Stimulated activated CD8-positive, alpha-beta memory T cell treated with anti-CD3 and anti-CD28 coated beads, Interleukin-7, amount 100 ng/mL, for 4 hours (primary cell): ENCODE measurements at regions not wholly inside any gene's neighbourhood (a gene's known extent, or its start where the extent isn't known, plus 50 kb on each side); places are given as distances from the start of the nearest gene placed in this dataset.
"Not testable (repeated sequence)": the region's sequence is repeated elsewhere in the genome, so short reads cannot be mapped to it uniquely, and the experiment has no call there.

ENCODE experiments used
- DNase-seq, 2 donors: peaks; one replicate each; pipeline ENCODE4 v3.0.0-alpha.2; 2020; ENCODE audit warnings: low read depth in 2 of 2

DNA sequence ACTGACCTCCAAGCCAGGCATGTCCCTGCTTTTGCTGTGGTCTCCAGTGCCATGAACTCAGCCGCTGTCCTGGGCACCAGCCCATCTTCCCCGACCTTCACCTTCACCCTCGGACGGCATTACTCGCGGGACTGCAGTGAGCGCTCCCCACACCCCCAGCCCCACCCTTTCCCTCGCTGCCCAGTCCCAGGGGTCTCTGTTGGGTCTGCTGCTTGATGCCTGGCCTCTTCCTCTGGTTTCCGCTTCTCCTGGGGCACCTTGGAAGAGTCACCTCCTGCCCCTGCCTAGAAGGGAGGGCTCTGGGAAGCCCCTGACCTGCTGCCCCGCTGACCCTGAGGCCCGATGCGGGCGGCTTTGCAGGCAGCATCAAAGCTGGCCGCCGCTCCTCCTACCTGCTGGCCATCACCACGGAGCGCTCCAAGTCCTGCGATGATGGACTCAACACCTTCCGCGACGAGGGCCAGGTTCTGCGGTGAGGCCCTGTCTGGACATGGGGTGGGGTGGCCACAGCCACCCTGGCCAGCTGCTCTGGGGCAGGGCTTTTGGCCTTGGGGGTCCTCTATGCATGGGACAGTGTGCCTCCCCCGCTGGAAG is 102.3 kb downstream of the ZNF267 start:
- DNase-seq, result not testable (repeated sequence)

DNA sequence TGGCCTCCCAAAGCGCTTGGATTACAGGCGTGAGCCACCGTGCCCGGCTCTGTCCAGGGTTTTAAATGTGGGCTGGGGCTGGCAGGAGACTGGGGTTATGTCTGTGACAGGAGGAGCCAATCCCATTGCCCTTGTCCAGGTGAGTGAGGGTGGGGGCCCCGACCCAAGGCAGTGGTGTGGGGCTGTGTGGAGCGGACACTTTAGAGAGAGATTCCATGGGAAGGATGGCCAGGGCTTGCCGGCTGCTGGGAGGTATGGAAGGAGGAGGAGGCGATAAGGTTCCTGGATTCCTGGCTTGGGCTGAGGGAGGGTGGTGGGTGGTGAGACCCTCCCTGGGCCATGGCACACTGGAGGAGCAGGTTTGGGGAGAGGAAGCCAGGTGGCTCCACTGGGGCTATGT is 104.9 kb downstream of the ZNF267 start:
- DNase-seq, result not testable (repeated sequence)

DNA sequence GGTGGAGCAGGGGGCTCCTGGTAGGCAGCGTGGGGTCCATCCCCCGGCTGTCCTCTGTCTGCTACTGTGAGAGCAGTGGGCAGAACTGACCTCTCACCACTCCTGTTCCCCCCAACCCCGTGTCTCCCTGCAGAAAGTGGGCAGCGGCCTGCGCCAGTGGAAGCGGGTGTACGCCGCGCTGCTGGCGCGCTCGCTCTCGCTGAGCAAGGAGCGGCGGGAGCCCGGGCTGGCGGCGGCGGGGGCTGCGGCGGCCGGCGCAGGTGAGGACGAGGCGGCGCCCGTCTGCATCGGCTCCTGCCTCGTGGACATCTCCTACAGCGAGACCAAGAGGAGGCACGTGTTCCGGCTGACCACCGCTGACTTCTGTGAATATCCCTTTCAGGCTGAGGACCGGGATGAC is 108.1 kb downstream of the ZNF267 start:
- DNase-seq, result not testable (repeated sequence)

DNA sequence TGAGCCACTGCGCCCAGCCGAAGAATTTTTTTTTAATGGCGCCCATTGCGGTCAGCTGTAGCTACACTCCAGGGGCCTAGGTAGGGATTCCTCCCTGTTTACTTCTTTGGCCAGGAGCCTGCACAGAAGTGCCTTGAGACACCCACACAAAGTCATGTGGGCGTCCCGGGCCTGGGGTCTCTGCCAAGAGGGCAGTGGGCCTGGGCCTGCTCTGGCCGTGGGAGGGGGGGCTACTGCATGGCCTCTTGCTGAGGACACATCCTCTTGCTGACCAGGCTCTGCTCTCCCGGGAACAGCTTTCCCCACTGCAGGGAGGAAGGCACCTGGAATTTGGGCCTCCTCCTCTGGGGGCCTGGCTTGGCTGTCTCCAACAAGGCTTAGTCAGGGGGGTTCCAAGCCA is 109.4 kb downstream of the ZNF267 start:
- DNase-seq, result not testable (repeated sequence)

DNA sequence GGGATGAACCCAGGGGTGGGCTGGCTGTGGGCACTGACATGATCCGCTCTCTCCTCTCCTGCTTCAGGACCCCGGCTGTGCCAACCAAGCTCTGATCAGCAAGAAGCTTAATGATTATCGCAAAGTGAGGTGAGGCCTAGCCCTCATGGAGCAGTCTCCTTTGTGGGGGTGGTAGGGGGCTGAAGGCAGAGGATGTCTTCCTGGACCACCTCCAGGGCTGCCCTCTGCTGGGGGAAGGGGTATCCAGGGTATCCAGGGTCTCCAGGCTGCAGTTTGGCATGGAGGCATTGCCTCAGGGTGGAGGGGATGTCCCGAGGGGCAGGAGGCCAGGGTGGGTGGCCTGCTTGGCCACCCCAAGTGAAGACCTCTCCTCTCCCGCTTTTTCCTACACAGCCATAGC is 110.1 kb downstream of the ZNF267 start:
- DNase-seq, result not testable (repeated sequence)

DNA sequence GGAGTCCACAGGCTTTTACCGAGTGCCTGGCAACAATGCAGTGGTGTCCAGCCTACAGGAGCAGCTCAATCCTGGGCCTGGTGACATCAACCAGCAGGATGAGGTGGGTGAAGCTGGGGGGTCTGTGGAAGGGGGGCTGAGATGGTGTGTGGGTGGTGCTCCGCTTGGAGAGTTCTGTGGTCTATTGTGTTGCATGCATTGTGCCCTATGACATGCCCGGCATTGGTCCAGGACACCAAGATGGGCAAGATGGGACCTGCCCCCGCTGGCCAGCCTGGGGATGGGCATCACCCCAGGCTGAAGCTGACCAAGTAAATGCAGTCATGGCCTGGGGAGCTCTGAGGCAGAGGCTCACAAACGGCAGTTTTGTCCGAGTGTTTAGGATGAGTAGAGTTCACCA is 113.3 kb downstream of the ZNF267 start:
- not testable (repeated sequence) for DNase-seq

DNA sequence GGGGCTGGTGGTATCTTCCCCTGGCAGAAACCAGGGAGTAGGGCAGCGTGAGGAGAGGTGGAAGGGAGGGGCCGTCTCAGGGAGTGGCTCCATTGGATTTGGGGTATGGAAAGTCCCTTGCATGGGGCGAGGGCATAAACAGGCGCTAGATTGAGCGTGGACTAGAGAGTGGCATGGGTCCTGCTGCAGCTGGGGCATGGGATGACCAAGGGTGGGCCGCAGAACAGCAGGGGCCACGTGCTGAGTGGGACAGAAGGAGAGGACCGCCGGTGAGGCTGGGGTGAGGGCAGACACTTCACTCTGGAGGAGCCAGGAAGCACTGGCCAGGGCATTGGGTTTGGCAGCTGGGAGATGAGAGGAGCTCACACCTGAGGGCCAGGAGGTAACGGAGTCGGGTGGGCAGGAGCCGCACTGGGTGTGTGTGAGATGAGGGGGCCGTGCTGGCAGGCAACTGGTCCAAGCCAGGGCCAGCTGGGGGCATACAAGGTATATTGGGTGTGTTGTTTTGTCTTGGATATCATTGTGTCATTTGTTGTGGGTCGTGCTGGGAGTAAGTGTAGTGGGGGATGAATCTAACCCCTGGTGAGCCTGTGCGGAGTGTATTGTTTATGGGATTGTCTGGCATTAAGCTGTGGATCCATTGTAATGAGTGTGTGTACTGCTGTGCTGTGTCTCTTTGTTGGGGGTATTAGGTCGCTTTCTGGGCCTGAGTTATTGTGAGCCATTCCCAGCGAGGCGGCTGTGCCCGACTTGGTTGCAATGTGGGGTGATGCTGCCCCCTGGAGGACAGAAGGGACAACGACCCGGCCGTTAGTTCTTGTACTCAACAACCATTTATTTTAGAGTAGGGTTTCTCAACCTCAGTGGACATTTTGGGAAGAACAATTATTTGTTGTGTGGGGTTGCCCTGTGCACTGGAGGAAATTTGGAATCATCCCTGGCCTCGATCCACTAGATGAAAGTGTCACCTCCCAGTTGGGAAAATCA is 115.3 kb downstream of the ZNF267 start:
- peak; percentile 32 to 35 for DNase-seq

DNA sequence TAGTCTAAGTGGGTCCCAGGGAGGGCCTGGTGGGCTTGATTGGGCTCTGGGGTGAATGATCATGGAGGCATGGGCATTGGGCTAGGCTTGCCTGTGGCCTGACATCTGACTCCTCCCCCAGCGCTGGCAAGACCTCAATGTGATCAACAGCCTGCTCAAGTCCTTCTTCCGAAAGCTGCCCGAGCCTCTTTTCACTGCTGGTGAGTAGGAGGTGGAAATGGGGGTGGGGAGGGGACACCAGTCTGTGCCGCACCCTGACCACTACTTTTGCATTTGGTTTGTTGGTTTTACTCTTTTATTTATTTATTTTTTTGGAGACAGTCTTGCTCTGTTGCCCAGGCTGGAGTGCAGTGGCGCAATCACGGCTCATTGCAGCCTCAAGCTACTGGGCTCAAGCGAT is 116.7 kb downstream of the ZNF267 start:
- DNase-seq, result not testable (repeated sequence)

DNA sequence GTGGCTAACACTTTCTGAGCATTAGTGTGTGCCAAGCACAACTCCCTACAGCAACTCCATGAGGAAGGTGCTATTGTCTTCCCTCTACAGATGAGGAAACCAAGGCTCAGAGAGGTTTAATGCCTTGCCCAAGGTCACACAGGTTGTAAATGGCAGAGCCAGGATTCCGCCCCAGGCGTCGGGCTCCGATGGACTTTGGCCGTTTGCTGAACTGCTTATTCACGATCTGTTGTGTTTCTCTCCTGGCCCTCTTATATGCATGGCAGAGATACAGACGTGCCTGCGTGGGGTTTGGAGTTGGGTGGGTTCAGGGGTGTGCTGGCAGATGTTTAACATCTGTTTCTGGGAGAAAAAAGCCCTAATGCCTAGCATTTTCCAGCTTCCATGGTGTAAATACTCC is 117.4 kb downstream of the ZNF267 start:
- DNase-seq, result not testable (repeated sequence)

DNA sequence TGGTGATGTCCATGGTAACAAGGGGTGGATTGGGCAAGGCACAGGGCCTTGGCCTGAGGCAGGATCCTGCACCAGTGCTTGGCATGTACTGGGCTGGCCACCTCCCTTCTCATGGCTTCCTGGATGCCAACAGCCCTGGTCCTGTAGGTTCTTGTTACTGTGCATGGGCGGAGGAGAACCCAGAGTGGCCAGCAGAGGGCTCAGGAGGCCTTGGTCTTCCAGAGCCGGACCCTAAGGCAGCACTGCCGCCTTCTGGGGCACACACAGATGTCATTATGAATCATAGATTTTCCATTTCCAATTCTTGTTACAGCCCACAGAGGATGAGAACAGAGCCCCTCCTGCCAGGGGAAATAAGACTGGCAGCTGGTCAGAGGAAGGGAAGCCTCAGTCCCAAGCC is 122.7 kb downstream of the ZNF267 start:
- DNase-seq, result not testable (repeated sequence)

DNA sequence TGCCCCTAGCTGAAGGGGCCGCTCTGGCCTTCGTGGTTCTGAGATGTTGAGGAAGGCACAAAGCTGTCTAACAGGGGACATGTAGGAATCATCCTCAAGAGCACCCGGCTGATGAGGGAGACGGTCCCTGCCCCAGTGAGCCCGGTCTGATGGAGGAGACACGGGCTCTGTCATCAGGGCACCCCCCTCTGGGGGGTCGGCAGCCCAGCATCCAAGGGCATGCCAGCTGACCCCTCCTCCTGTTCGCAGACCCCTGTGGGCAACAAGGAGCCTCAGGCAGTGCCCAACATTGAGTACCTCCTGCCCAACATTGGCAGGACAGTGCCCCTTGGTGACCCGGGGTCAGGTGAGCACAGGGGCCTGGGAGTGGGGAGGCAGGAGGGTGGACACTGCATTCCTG is 128.9 kb downstream of the ZNF267 start:
- not testable (repeated sequence) for DNase-seq

DNA sequence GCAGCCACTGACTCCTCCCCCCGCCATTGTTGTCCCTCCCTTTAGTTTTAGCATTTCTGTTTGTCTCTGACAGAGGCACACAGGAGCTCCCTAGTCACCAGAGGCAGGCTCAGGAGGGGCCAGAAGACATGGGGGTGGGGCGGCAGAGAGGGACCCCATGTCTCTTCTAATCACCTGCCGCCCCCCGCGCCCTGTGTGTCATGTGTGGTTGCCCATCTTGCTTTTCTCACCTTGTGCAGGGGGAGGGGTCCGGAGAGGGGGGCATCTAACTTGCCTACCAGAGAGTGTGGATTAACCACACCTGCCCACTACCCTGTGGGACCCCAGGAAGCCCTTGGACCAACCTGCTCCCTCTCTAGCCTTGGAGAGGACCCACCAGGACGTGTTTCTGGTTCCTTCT is 130.2 kb downstream of the ZNF267 start:
- not testable (repeated sequence) for DNase-seq

DNA sequence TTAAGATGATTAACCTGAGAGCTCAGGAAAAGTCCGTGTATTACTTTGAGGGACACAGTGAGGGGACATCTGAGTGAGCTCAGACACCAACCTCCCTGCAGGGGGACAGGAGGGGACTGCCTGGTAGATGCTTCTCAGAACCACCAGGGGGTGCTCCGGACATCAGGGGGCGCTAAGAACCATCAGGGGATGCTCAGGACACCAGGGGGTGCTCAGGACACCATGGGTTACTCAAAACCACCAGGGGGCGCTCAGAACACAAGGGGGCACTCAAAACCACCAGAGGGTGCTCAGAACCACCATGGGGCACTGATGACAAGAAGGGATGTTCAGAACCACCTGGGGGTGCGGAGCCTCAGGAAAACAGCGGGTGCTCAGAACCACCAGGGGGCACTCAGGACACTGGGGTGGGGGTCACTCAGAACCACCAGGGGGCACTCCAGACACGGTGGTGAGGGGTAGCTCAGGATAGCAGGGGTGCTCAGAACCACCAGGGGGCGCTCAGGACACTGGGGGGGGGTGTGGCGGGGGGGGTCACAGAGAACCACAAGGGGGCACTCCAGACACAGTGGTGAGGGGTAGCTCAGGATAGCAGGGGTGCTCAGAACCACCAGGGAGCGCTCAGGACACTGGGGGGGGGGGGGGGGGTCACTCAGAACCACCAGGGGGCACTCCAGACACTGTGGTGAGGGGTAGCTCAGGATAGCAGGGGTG is 165.3 kb downstream of the ZNF267 start:
- DNase-seq, result not testable (repeated sequence)

DNA sequence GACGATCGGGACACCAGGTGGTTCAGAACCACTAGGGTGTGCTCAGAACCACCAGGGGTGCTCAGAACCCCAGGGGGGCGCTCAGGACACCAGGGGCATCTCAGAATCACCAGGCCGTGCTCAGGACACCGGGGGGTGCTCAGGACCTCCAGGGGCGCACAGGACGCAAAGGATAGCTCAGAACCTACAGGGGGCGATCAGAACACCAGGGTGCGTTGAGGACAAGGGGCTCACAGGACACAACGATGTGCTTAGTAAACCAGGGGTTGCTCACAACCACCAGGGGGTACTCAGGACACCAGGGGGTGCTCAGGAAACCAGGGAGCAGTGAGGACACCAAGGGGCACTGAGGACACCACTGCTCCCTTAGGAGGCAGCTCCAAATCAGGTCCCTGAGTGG is 166.3 kb downstream of the ZNF267 start:
- DNase-seq, result not testable (repeated sequence)

DNA sequence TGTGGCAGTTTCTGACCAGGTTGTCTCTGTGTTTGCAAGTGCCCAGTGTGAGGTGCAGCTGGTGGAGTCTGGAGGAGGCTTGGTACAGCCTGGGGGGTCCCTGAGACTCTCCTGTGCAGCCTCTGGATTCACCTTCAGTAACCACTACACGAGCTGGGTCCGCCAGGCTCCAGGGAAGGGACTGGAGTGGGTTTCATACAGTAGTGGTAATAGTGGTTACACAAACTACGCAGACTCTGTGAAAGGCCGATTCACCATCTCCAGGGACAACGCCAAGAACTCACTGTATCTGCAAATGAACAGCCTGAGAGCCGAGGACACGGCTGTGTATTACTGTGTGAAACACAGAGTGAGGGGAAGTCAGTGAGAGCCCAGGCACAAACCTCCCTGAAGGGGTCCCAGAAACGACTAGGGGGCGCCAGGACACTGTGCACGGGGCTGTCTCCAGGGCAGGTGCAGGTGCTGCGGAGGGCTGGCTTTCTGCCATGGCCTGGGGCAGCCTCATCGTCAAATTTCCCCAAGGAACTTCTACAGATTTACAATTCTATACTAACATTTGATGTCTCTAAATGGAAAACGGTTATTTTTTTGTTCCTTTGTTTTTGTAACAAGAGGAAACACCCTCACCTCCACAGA is 187.0 kb upstream of the TP53TG3D start:
- DNase-seq, result not testable (repeated sequence)

DNA sequence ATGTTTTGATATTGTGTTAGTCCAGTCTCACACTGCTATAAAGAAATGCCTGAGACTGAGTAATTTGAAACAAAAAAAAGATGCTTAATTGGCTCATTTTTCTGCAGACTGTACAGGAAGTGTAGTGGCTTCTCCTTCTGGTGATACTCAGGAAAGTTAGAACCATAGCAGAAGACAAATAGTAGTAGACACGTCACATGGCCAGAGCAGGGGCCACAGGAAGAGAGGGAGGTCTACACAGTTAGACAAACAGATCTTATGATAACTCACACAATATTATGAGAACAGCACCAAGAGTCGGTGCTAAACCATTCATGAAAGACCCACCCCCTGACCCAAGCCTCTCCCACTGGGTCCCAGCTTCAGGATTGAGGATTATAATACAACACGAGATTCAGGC is 181.5 kb upstream of the TP53TG3D start:
- DNase-seq, result not testable (repeated sequence)

DNA sequence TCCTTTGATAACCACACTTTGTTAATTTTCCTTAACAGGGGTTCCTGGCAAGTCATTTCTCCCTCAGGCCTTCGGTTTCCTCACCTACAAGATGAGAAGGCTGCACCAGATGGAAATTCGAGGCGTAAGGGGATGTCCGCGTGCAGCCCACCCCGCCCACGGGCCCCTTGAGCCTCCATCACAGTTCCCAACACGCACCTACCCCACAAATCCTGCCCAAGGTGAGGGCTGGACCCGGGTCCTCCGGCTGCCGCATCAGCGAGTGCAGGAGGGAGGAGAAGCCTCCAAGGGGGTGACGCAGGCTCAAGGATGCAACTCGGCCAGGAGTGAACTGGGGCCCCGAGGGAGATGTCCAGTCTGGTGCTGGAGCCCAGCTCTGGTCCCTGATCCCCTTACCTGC is 169.2 kb upstream of the TP53TG3D start:
- DNase-seq, result not testable (repeated sequence)

DNA sequence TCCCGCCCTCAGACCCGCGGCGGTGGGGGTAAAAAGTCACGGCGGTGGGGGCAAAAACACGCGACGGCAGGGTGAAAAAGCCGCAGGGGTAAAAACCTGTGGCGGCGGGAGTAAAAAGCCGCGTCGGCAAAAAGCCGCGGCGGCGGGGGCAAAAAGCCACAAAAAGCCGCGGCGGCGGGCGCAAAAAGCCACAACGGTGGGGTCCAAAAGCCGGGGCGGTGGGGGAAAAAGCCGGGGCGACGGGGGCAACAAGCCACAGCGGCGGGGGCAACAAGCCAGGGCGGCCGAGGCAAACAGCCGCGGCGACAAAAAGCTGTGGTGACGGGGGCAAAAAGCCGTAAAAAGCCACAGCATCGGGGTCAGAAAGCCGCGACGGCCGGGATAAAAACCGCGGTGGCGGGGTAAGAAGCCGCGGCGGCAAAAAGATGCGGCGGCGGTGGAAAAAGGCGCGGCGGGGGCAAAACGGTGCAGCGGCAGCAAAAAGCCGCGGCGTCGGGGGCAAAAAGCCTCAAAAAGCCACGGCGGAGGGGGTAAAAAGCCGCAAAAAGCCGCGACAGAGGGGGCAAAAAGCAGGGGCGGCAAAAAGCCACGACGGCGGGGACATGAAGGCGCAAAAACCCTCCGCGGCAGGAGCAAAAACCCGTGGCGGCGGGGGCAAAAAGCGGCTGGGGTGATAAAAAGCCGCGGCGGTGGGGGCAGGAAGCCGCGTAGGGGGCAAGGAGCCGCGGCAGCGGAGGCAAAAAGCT is 168.3 kb upstream of the TP53TG3D start:
- DNase-seq, result peak in 1 of 2 donors; percentile 2

DNA sequence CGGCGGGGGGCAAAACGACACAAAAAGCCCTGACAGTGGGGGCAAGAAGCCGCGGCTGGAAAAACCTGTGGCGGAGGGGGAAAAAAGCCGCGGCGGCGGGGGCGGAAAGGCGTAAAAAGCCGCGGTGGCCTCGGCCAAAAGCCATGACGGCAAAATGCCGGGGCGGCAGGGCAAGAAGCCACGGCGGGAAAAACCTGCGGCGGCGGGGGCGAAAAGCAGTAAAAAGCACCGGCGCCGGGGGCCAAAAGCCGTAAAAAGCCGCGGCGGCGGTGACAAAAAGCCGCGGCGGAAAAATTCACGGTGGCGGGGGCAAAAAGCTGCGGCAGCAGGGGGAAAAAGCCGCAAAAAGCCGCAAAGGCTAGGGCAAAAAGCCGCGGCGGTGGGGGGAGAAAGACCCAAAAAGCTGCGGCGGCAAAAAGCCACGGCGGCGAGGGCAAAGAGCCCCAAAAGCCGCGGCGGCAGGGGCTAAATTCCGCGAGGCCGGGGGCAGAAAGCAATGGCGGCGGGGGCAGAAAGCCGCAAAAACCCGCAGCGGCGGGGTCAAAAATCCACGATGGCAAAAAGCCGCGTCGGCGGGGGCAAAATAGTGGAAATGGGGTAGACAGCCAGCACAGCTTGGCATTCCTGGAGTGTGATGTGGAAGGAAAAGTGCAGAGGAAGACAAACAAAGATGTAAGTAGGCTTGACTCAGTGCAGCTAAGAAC is 167.5 kb upstream of the TP53TG3D start:
- DNase-seq, result peak; percentile 41 to 57

DNA sequence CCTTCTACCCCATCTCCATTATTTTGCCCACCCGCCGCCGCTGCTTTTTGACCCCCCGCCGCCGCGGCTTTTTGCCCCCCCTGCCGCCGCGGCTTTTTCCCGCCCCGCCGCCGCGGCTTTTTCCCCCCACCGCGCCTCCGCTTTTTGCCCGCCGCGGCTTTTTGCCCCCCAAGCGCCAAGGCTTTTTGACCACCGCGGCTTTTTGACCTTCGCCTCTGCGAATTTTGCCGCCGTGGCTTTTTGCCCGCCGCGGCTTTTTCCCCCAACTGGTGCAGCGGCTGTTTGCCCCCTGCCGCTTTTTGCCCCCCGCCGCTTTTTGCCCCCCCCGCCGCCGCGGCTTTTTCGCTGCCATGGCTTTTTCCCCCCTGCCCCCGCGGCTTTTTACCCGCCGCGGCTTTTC is 137.5 kb upstream of the TP53TG3D start:
- not testable (repeated sequence) for DNase-seq
